GOT3 (cell line): ENCODE measurements at regions not wholly inside any gene's neighbourhood (a gene's known extent, or its start where the extent isn't known, plus 50 kb on each side); places are given as distances from the start of the nearest gene placed in this dataset.
A peak's percentile ranks its signal among the peaks of the same experiment; 100 is the strongest.
"Not testable (repeated sequence)": the region's sequence is repeated elsewhere in the genome, so short reads cannot be mapped to it uniquely, and the experiment has no call there.

Source experiments
- DNase-seq: peaks from one replicate; lab custom pipeline; 2025; ENCODE audit warnings: mixed read lengths; lab: John Stamatoyannopoulos, UW

GRCh38 chr3:115204475-115204874 lies 57.4 kb upstream of the ZBTB20 start:
- no peak for DNase-seq

GRCh38 chr3:115208066-115208750 lies 61.1 kb upstream of the ZBTB20 start:
- DNase-seq = no peak

GRCh38 chr3:115211810-115212492 lies 64.9 kb upstream of the ZBTB20 start:
- DNase-seq = no peak

- DNase-seq = no peak
These were observed 65.5 kb upstream of the ZBTB20 start for GRCh38 chr3:115212615-115213014.

GRCh38 chr3:115213052-115213451 lies 66.0 kb upstream of the ZBTB20 start:
- DNase-seq = not testable (repeated sequence)

- no peak for DNase-seq
These were observed 70.2 kb upstream of the ZBTB20 start for GRCh38 chr3:115217292-115217677.

GRCh38 chr3:115217678-115218451 lies 70.8 kb upstream of the ZBTB20 start:
- DNase-seq = no peak

GRCh38 chr3:115218859-115219258 lies 71.8 kb upstream of the ZBTB20 start:
- no peak for DNase-seq

- DNase-seq = no peak
These were observed 77.6 kb upstream of the ZBTB20 start for GRCh38 chr3:115224687-115225086.

GRCh38 chr3:115226844-115227445 lies 79.9 kb upstream of the ZBTB20 start:
- DNase-seq = no peak

- DNase-seq = no peak
These were observed 80.4 kb upstream of the ZBTB20 start for GRCh38 chr3:115227461-115227860.

- no peak for DNase-seq
These were observed 81.2 kb upstream of the ZBTB20 start for GRCh38 chr3:115228266-115228665.

GRCh38 chr3:115232167-115232566 lies 85.1 kb upstream of the ZBTB20 start:
- no peak for DNase-seq

GRCh38 chr3:115233021-115233420 lies 85.9 kb upstream of the ZBTB20 start:
- no peak for DNase-seq

GRCh38 chr3:115236496-115236895 lies 89.4 kb upstream of the ZBTB20 start:
- DNase-seq = no peak

GRCh38 chr3:115239717-115240116 lies 92.6 kb upstream of the ZBTB20 start:
- peak; percentile 55 for DNase-seq

- DNase-seq = no peak
These were observed 97.3 kb upstream of the ZBTB20 start for GRCh38 chr3:115244350-115244749.

GRCh38 chr3:115245438-115245837 lies 98.3 kb upstream of the ZBTB20 start:
- no peak for DNase-seq

- DNase-seq = no peak
These were observed 98.8 kb upstream of the ZBTB20 start for GRCh38 chr3:115245899-115246298.

- DNase-seq = no peak
These were observed 99.5 kb upstream of the ZBTB20 start for GRCh38 chr3:115246461-115247020.

GRCh38 chr3:115248274-115248673 lies 101.2 kb upstream of the ZBTB20 start:
- DNase-seq = no peak

- no peak for DNase-seq
These were observed 104.4 kb upstream of the ZBTB20 start for GRCh38 chr3:115251509-115251908.
